Hindlimb muscle (tissue), 1 donor: ENCODE measurements at regions not wholly inside any gene's neighbourhood (a gene's known extent, or its start where the extent isn't known, plus 50 kb on each side); places are given as distances from the start of the nearest gene placed in this dataset.

Experiments used
- DNase-seq: peaks from one replicate; pipeline ENCODE4 v3.0.0-alpha.2; 2013

GRCh38 chr5:88394536-88395175, 126.0 kb upstream of the TMEM161B start:
- DNase-seq = no peak

DNA sequence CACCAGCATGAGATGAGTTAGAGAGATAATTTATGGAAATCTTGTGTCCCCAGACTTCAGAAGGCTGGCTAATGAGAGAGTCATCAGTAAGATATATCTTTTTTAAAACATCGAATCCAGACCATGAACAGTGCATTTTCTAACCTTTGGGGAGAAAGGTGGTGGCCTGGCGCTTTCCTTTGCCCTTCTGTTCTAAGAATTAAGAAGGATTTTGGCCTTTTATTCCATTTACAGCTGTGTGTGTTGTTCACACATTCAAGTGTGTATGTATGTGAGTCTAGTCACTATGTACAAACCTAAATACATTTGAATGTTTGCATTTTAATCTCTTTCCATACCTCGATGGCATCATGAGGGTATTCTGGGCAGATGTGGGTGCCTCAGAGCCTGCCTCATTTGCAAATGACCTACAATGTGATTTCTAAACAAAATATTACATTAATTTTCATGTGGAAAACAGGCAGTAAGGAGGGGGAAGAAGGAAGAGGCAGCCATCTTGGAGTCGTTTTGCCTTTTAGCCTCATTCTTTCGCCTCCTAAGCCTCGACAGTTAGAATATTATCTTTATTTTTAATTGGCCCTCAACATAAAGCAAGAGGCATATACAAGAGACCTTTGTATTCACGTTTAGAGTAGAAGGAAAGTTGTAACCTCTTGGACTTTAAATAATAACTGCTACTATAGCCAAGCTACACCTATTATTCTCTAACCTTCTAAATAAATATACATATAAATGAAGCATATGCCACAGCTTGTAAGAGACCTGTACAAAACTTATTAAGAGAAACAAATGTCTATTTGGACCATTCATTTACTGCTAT, 125.3 kb upstream of the TMEM161B start:
- no peak for DNase-seq

GRCh38 chr5:88393042-88393441, 124.4 kb upstream of the TMEM161B start:
- no peak for DNase-seq

GRCh38 chr5:88391991-88392390, 123.3 kb upstream of the TMEM161B start:
- no peak for DNase-seq

GRCh38 chr5:88391116-88391515, 122.5 kb upstream of the TMEM161B start:
- DNase-seq = no peak

DNA sequence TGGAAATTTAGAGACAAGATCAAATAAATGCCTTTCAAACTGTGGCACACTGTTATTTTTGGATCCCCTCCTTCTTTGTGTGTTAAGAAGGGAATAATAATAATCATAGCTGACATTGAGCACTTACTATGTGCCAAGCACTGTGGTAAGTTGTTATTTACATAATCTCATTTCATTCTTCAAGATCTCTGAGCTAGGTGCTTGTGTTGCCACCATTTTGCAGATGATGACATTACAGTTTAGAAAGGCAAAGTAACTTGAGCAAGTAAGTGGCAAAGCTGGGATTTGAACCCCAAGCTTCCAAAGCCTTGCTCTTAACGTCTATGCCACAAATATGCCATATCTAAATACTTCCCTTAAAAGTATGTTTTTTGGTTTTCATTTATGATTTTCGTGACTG, 121.8 kb upstream of the TMEM161B start:
- DNase-seq = no peak

- DNase-seq = no peak
Observed at GRCh38 chr5:88390096-88390441, 121.4 kb upstream of the TMEM161B start.

- DNase-seq = no peak
Observed at GRCh38 chr5:88389338-88390095, 120.9 kb upstream of the TMEM161B start.

DNA sequence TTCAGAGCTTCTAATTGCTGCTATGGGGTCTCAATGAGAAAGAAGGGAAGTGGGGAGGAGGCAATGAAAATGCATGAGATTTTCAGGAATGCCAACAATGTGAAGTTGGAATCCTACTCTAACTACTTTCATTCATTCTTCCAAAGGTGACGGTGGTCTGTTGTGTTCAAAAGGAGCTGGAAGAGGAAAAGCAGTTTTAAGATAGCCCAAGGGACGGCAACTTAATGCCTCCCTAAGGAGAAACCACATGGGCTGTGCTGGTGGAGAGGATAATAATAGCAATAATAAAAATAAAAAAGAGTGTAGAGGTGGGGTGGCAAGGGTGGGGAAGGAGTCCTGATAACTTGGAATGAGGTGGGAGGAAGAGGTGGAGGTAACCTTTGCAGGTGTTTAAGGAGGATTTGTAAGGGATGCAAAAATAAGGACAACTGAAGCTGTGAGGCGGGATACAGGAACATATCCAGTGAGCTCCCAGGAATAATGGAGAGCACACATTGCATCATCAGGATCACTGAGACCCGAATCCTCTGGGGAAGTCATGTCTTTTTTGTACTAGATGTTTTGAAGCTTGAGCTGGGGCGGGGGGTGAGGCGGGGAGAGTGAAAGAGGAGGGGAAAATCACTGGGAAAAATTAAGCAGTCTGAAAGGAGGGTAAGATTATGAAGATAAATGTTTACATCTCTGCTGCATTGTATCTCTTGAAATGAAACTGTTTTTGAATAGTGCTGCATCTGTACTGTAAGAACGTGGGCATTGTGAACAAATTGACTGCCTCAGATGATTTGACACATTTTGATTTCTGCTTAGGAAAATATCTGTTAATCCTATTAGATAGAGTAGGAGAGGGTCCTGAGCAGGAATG, 120.1 kb upstream of the TMEM161B start:
- no peak for DNase-seq

GRCh38 chr5:88384886-88385285, 116.2 kb upstream of the TMEM161B start:
- DNase-seq = no peak

DNA sequence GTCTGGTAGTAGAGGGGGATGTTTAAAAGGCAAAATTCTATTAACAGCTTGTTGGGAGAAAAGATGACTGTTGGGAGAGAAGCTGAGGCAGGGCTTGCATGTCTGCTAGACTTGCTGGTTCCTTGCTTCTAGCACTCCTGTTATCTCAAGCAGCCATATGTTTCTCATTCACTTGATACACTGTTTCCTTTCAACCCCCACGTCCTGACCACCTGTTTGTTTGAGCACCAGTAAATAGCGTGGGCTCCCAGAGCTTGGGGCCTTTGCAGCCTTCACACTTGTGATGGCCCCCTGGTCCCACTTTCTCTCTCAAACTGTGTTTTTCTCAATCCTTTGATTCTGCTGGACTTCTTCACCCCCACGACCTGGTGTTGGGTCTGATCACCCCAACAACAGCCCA, 111.7 kb upstream of the TMEM161B start:
- DNase-seq = no peak

- DNase-seq = no peak
Observed at GRCh38 chr5:88377705-88378656, 109.3 kb upstream of the TMEM161B start.

DNA sequence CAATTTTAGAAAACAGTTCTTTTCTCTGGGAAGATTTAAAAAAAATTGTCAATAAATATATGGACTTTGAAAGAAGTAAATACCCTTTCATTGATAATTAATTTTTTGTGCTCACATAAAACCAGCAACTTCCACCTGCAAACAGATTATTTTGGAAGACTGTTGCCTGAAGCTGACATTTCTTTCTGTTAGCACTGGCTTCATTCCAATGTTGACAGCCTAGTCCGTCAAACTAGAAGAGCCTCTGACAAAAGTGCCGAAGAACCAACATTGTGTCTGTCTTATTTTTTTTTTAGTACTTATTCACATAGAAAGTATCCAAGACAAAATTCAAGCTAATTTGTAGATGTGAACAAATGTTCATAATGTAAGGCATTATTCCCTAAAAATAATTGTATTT, 108.6 kb upstream of the TMEM161B start:
- no peak for DNase-seq

GRCh38 chr5:88376728-88377127, 108.1 kb upstream of the TMEM161B start:
- no peak for DNase-seq

- DNase-seq = no peak
Observed at GRCh38 chr5:88374391-88374790, 105.7 kb upstream of the TMEM161B start.

DNA sequence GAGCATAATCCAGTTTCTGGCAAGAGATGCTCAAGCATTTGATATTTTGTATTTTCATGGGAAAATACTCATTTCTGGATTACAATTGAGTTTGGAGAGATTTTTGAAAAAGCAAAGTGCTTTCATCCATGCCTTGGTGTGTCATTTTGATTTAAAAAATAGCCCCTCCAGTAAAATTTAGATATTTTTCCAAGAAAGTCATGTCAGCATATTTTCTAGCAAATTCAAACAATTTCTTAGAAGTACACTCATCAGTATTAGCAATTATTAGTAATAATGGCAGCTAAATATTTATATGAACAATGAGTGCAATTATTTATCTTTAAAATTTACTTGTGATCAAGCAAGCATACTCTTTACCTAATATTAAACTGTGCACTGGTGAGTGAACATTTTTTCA, 102.2 kb upstream of the TMEM161B start:
- no peak for DNase-seq

- no peak for DNase-seq
Observed at GRCh38 chr5:88368201-88368600, 99.6 kb upstream of the TMEM161B start.

DNA sequence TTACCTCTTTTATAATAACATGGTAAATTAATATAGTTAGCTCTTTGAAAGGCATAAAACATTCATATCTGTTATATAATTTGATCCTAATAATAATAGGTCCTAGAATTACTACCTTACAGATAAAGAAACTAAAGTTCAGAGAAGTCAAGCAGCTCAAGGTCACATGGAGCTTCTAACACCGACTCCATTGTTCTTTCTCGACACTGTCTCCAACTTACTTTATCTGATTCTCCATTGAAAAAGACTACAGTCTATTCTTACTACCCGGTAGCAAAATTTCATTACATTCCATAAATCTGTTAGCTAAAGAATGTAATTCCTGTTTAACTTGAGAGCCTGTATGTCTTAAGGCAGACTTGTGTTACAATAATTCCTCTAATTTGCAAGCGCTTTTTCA, 96.3 kb upstream of the TMEM161B start:
- no peak for DNase-seq

DNA sequence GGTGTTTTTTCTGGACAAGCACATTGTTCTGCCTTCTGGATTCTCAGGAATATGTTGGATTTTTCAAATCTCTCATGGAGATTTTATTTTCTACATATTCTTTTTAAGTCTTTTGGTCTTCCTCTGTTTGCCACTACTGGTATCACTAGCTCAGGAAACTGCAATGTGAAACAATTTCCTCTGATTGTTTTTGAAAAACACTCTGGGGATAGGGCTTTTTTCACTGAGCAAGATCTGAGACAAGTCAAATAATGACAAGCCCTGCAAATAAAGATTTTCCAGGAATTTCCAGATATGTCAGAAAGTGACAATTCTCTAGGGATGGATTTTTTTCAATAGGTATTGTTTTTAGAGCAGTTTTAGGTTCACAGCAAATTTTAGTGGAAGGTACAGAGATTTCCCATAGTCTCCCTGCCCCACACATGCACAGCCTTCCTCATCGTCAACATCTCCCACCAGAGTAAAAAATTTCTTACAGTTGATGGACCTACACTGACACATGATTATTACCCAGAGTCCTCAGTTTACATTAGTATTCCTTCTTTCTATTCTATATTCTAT, 86.9 kb upstream of the TMEM161B start:
- DNase-seq = no peak

DNA sequence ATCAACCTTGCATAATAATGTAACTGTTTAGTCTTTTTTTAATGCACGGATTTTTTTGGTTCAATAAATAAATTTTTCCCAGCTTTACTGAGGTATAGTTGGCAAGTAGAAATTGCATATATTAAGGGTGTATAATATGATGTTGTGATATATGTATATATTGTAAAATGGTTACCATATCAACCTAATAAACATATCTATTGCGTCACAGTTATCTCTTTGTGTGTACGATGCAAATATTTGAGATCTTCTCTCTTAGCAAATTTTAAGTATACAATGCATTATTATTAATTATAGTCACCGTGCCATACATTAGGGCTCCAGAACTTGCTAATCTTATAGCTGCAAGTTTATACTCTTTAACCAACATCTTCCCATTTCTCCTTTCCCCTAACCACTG, 57.2 kb upstream of the TMEM161B start:
- no peak for DNase-seq

DNA sequence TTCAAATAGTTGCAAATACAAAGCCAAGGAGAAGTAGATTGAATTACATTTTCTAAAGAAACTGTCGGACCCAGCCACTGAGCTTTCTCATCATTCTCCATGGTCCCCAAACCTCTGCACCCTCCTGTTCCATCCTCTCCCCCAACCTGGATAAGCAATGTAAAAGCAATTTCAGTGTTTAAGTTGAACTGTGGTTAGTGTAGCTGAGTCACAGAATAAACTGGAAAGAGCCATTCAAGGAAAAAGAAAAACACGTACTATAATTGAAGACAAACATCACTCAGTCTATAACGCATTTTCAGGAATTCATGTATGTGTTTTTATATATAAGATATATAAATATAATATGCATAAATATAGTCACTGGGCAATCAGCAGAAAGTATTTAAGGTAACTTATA, 54.1 kb upstream of the TMEM161B start:
- no peak for DNase-seq
